Activated CD4-positive, alpha-beta memory T cell treated with anti-CD3 and anti-CD28 coated beads for 36 hours (primary cell): ENCODE measurements at regions not wholly inside any gene's neighbourhood (a gene's known extent, or its start where the extent isn't known, plus 50 kb on each side); places are given as distances from the start of the nearest gene placed in this dataset.

Experiments
- CTCF ChIA-PET: fragments of 350-600 bp; sonication (Branson Sonifier 250); formaldehyde crosslinking; loops from one replicate; lab custom pipeline; 2021; ENCODE audit warnings: antibody characterized with exemption, inconsistent platforms; lab: Charles Lee
- POLR2A ChIA-PET: fragments of 350-600 bp; sonication (Branson Sonifier 250); formaldehyde crosslinking; loops from one replicate; lab custom pipeline; 2021; ENCODE audit warnings: antibody characterized with exemption; lab: Charles Lee
- DNase-seq: peaks from one replicate; pipeline ENCODE4 v3.0.0-alpha.2; 2020
- H3K27ac Mint-ChIP-seq: one replicate; pipeline ENCODE4 v1.8.0; 2021; ENCODE audit warnings: mixed read lengths
- H3K27me3 Mint-ChIP-seq: one replicate; pipeline ENCODE4 v1.8.0; 2021; ENCODE audit warnings: mixed read lengths
- H3K36me3 Mint-ChIP-seq: one replicate; pipeline ENCODE4 v1.8.0; 2021; ENCODE audit warnings: mixed read lengths
- H3K4me1 Mint-ChIP-seq: one replicate; pipeline ENCODE4 v1.8.0; 2021; ENCODE audit warnings: low read depth, mixed read lengths
- H3K4me3 Mint-ChIP-seq: one replicate; pipeline ENCODE4 v1.8.0; 2021; ENCODE audit warnings: mild to moderate bottlenecking, mixed read lengths
- H3K9me3 Mint-ChIP-seq: one replicate; pipeline ENCODE4 v1.8.0; 2021; ENCODE audit warnings: mixed read lengths
- intact Hi-C: fragments of 100-400 bp; cut with micrococcal nuclease; formaldehyde crosslinking; loops from one replicate; pipeline ENCODE4 v1.15.1; 2023

DNA sequence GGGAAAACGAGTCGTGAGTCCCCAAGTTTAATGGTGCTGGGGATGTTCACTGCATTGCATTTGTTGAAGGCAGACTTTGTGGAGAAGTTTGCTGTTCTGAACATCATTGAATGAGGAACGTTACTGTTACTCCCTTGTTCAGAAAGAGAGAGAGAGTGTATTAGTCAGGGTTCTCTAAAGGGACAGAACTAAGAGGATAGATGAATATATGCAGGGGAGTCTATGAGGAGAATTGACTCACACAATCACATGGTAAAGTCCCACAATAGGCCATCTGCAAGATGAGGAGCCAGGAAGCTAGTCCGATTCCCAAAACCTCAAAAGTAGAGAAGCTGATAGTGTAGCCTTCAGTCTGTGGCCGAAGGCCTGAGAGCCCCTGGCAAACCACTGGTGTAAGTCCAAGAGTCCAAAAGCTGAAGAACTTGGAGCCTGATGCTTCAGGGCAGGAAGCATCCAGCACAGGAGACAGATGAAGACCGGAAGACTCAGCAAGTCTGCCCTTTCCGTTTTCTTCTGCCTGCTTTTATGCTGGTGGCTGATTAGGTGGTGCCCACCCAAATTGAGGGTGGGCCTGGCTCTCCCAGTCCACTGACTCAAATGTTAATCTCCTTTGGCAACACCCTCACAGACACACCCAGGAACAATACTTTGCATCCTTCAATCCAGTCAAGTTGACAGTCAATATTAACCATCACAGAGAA lies 223.5 kb upstream of the PCSK2 start:
- CTCF ChIA-PET = no interaction called here
- intact Hi-C loops = no loop called here
- POLR2A ChIA-PET = no interaction called here
- Mint-ChIP-seq H3K4me3 (no peak overlapping the region), H3K27ac (no peak overlapping the region), H3K36me3 (no peaks in the 10 kb centered on the region), H3K9me3 (no peaks in the 10 kb centered on the region), H3K27me3 (no peaks in the 10 kb centered on the region), H3K4me1 (no peaks in the 10 kb centered on the region)
- no peak for DNase-seq

DNA sequence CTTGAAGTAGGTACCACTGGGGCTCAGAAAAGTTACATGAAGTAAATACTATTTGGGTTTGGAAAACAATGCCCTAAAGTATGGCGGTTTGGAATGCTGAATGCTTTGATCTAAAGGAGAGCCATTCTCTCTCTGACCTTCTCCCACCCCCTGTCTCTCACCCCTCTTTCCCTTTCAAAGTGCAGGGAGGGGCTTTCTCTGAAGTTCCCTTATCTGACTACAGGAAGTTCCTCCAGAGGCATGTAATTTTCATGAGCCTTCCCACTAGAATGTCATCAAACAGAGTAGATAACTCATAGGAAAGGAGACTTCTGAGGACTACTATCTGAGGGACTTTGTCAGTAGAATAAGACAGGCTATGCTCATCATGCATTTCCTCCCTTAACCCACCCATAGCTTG lies 216.7 kb upstream of the PCSK2 start:
- ChIA-PET CTCF (no interaction called here), POLR2A (no interaction called here)
- Mint-ChIP-seq H3K9me3 (peaks cover 3% of the 10 kb centered on the region), H3K4me1 (no peaks in the 10 kb centered on the region), H3K27ac (no peak overlapping the region), H3K27me3 (no peaks in the 10 kb centered on the region), H3K4me3 (no peak overlapping the region), H3K36me3 (no peaks in the 10 kb centered on the region)
- no peak for DNase-seq
- intact Hi-C loops = no loop called here

DNA sequence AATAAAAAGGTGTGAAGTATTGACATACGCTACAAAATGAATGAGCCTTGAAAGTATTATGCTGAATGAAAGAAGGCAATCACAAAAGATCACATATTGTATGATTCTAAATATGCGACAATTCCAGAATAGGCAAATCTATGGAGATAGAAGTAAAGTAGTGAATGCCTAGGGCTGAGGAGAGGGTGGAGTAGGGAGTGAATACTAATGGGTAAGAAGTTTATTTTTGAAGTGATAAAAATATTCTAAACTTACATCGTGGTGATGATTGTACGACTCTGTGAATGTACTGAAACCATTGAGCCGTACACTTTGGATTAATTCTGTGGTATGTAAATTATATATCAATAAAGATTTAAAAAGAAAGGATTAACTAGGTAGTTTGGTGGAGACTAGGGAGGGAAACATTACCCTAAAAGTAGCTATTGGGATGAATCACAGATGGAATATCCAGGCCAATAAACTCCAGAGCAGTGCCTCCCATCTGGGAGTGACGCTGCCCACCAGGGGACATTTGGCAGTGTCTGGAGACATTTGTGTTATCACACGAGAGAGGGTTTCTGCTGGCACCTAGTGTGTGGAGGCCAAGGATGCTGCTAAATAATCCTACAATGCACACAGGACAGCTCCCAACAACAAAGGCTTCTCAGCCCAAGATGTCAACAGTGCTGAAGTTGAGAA lies 214.2 kb upstream of the PCSK2 start:
- POLR2A ChIA-PET = no interaction called here
- no peak for DNase-seq
- CTCF ChIA-PET = no interaction called here
- intact Hi-C loops = no loop called here
- H3K4me3 Mint-ChIP-seq = no peak overlapping the region
- peaks cover 3% of the 10 kb centered on the region for H3K9me3 Mint-ChIP-seq
- H3K36me3 Mint-ChIP-seq = no peaks in the 10 kb centered on the region
- no peak overlapping the region for H3K27ac Mint-ChIP-seq
- no peaks in the 10 kb centered on the region for H3K27me3 Mint-ChIP-seq
- H3K4me1 Mint-ChIP-seq = no peaks in the 10 kb centered on the region

DNA sequence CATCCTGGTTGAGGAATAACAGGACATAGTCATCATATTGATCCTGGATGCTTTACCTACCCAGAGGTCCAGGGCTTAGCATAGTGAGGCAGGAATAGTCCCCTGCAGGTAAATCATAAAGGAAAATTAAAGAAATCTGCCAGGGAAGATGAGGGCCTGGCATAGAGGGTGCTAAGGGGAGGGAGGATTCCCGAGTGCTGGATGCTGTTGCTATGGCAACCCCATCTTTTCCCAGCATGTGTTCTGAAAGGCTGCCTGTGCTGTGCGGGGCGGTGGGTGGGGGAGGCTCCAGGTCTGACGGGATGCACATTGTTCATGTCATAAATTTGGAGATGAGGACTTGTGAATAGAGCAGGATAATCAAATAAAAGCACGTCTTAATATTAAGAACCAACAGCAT lies 212.6 kb upstream of the PCSK2 start:
- H3K36me3 Mint-ChIP-seq = no peaks in the 10 kb centered on the region
- POLR2A ChIA-PET = no interaction called here
- CTCF ChIA-PET = no interaction called here
- no peak overlapping the region for H3K4me3 Mint-ChIP-seq
- intact Hi-C loops = no loop called here
- no peaks in the 10 kb centered on the region for H3K9me3 Mint-ChIP-seq
- no peaks in the 10 kb centered on the region for H3K27me3 Mint-ChIP-seq
- H3K27ac Mint-ChIP-seq = no peak overlapping the region
- DNase-seq = no peak
- H3K4me1 Mint-ChIP-seq = no peaks in the 10 kb centered on the region

DNA sequence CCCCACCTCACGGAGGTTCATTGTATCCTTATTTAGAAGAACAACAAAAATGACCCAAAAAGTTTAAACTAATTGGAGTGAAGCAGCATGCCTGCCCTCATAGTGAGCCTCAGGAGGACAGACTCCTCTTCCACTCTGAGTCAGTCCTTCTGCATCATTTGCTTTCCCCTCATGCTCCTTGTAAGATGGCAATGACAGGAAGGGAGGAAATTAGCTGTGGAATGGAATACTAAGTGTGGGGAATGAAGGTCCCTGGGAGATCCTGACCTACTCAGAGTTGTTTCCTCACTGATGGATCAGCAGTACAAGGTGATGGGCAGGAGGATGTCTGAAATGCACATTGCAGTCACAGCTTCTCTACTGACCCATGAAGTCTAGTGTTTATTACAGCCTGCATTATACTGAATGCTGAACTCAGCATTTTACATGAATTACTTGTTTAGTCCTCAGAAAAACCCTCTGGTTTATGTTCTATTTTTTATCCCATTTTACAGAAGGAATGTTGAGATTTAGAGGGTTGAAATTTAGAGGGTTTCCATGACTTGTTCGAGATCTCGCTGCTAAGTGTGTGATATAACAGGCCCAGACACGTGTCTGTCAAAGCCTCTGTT lies 212.0 kb upstream of the PCSK2 start:
- ChIA-PET CTCF (no interaction called here), POLR2A (no interaction called here)
- no peaks in the 10 kb centered on the region for H3K27me3 Mint-ChIP-seq
- H3K4me3 Mint-ChIP-seq = no peak overlapping the region
- no peaks in the 10 kb centered on the region for H3K9me3 Mint-ChIP-seq
- H3K27ac Mint-ChIP-seq = no peak overlapping the region
- H3K36me3 Mint-ChIP-seq = no peaks in the 10 kb centered on the region
- DNase-seq = no peak
- intact Hi-C loops = no loop called here
- H3K4me1 Mint-ChIP-seq = no peaks in the 10 kb centered on the region

DNA sequence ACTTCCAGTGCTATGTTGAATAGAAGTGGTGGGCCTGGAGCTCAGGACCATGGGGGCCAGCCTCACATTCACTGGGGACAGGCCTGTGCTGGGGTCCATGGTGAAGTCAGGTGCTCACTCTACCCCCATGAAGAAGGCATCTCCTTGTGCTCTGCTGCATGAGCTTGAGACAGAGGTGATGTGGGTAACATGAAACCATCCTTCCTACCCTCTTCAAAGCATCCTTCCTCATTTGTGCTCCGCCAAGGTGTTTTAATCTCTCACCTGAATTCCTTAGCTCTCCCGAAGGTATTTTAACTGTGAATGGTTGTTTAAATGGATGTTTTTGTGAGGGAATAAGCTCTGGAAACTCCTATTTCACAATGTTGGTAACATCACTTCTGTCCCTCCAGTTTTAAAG lies 209.6 kb upstream of the PCSK2 start:
- no peak overlapping the region for H3K27ac Mint-ChIP-seq
- no peaks in the 10 kb centered on the region for H3K9me3 Mint-ChIP-seq
- no peaks in the 10 kb centered on the region for H3K36me3 Mint-ChIP-seq
- intact Hi-C loops = no loop called here
- H3K4me1 Mint-ChIP-seq = no peaks in the 10 kb centered on the region
- H3K4me3 Mint-ChIP-seq = no peak overlapping the region
- ChIA-PET POLR2A (no interaction called here), CTCF (no interaction called here)
- no peaks in the 10 kb centered on the region for H3K27me3 Mint-ChIP-seq
- no peak for DNase-seq

DNA sequence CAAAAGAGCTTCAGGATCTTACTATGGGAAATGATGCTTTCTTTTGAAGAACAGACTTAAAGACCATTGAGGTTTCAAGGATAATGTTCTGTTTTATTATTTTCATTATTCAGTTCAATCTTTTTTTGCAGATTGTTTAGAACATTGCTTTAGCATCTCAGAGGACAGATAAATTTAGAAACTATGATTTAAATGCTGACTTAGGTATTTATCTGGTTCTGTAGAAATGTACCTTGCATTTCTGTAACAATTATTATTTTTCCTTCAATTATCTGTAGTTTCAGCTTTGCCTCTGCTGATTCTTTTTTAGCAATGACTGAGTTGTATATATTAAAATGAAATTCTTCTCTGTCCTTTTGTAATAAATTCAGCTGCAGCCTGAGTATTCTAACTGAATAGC lies 205.4 kb upstream of the PCSK2 start:
- H3K27me3 Mint-ChIP-seq = peaks cover 1% of the 10 kb centered on the region
- no peaks in the 10 kb centered on the region for H3K4me1 Mint-ChIP-seq
- CTCF ChIA-PET = no interaction called here
- intact Hi-C loops = no loop called here
- no peaks in the 10 kb centered on the region for H3K36me3 Mint-ChIP-seq
- no peak for DNase-seq
- no peaks in the 10 kb centered on the region for H3K9me3 Mint-ChIP-seq
- POLR2A ChIA-PET = no interaction called here
- no peak overlapping the region for H3K4me3 Mint-ChIP-seq
- H3K27ac Mint-ChIP-seq = no peak overlapping the region

DNA sequence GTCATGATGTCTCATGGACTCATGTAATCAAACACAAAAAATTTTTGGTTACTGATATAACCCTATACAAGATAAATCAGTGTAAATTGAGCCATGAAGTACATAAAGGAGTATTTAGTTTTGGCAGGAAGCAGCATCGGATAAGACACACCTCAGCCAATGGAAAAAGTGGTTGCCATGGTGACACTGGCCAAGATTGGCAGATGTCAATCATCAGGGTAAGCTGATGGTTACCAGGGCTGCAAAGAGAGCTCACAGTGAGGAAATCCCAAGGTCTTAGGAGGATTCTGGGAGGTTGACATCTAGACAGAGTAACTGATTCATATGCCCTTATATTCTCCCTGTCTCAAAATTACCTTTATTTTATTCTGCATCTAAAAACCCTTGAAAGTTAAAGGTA lies 203.8 kb upstream of the PCSK2 start:
- Mint-ChIP-seq H3K27me3 (peaks cover 1% of the 10 kb centered on the region), H3K27ac (no peak overlapping the region), H3K4me1 (no peaks in the 10 kb centered on the region), H3K36me3 (no peaks in the 10 kb centered on the region), H3K4me3 (no peak overlapping the region), H3K9me3 (peaks cover 10% of the 10 kb centered on the region)
- intact Hi-C loops = no loop called here
- CTCF ChIA-PET = no interaction called here
- POLR2A ChIA-PET = no interaction called here
- DNase-seq = no peak

DNA sequence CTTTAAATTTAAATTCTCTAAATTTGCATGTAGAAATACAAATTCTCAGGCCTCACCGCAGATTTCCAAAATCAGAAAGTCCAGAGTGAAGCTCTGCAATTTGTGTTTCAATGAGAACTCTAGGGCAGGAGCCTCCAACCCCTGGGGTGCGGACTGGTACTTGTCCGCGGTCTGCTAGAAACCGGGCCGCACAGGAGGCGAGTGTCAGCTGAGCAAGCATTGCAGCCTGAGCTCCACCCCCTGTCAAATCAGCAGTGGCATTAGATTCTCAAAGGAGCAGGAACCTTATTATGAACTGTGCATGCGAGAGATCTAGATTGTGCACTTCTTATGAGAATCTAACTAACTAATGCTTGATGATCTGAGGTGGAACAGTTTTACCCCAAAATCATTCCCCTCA lies 203.0 kb upstream of the PCSK2 start:
- DNase-seq = no peak
- peaks cover 11% of the 10 kb centered on the region for H3K9me3 Mint-ChIP-seq
- ChIA-PET CTCF (no interaction called here), POLR2A (no interaction called here)
- H3K4me1 Mint-ChIP-seq = no peaks in the 10 kb centered on the region
- peaks cover 1% of the 10 kb centered on the region for H3K27me3 Mint-ChIP-seq
- no peak overlapping the region for H3K4me3 Mint-ChIP-seq
- intact Hi-C loops = no loop called here
- H3K27ac Mint-ChIP-seq = no peak overlapping the region
- H3K36me3 Mint-ChIP-seq = no peaks in the 10 kb centered on the region

DNA sequence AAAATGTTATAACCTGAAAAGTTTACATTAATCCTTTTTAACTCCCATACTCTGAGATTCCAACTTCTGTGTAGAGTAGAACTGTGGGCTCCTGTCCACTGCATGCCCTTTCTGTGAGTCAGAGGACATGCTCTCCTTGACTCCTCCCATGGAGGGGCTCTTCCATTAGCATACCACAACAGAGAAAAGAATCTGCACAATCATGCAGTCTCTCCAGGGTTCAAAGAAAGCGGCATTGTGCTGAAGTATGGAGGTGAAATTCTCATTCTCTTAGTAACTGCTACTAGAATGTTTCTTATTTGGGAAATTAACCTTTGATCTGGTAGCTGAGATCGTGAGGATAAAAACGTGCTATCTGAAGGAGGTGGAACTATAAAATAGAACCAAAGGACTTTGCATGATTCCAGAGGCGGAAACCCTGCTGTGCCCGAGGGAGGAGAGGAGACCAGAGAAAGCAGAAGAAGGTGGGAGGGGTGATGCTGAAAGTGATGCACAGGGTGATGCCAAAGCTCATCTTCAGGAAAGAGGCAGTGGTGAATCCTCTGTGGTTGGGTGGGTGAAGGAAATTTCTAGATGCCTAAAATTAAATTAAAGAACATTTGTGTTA lies 202.2 kb upstream of the PCSK2 start:
- ChIA-PET CTCF (no interaction called here), POLR2A (no interaction called here)
- Mint-ChIP-seq H3K9me3 (peaks cover 11% of the 10 kb centered on the region), H3K4me1 (no peaks in the 10 kb centered on the region), H3K4me3 (no peak overlapping the region), H3K27ac (no peak overlapping the region), H3K36me3 (no peaks in the 10 kb centered on the region), H3K27me3 (peaks cover 1% of the 10 kb centered on the region)
- intact Hi-C loops = no loop called here
- no peak for DNase-seq

DNA sequence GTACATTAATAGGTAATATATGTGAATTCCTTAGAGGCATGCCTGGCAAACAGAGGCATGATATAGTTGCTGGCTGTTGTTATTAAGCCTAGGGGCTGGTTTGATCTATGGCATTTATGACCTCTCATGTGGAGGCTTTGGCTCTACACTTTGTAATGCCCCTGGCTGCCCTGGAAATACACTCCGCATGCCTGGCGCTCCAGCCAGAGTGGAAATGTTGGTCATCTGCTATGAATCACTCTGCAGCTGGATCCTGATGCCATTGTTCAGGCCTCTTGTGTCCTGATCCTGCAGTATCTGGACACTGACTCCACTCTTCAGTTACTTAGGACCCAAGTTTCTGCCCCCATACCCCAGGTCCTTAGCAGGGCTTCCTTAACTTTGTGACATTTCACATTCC lies 200.5 kb upstream of the PCSK2 start:
- H3K9me3 Mint-ChIP-seq = peaks cover 11% of the 10 kb centered on the region
- CTCF ChIA-PET = no interaction called here
- no peaks in the 10 kb centered on the region for H3K4me1 Mint-ChIP-seq
- intact Hi-C loops = no loop called here
- H3K27me3 Mint-ChIP-seq = peaks cover 1% of the 10 kb centered on the region
- no peak overlapping the region for H3K27ac Mint-ChIP-seq
- DNase-seq = no peak
- H3K4me3 Mint-ChIP-seq = no peak overlapping the region
- POLR2A ChIA-PET = no interaction called here
- H3K36me3 Mint-ChIP-seq = no peaks in the 10 kb centered on the region

DNA sequence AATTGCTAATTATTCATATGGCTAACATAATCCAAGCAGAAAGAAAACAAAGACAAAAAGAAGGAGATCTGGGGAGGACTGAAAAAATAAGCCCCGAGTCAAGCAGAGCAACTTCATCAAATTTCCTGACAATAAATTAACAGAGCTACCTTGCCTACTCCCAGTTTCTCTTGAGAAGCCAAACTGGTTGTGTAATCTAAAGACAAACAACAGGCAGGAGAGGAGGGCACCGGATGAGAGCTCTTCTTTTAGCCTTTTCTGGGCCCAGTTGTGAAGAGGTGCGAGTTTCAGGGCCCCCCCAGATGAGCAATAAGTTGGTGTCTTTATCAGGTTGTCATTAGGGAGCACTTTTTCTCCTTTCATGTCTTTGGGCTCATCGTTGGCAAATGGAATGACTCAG lies 197.1 kb upstream of the PCSK2 start:
- intact Hi-C loops = no loop called here
- ChIA-PET CTCF (no interaction called here), POLR2A (no interaction called here)
- Mint-ChIP-seq H3K4me1 (no peaks in the 10 kb centered on the region), H3K27ac (no peak overlapping the region), H3K9me3 (peaks cover 11% of the 10 kb centered on the region), H3K4me3 (no peak overlapping the region), H3K27me3 (no peaks in the 10 kb centered on the region), H3K36me3 (no peaks in the 10 kb centered on the region)
- DNase-seq = no peak
